ENCODE measurements at regions not wholly inside any gene's neighbourhood (a gene's known extent, or its start where the extent isn't known, plus 50 kb on each side); places are given as distances from the start of the nearest gene placed in this dataset.
A peak's percentile ranks its signal among the peaks of the same experiment; 100 is the strongest.
"Not testable (repeated sequence)": the region's sequence is repeated elsewhere in the genome, so short reads cannot be mapped to it uniquely, and the experiment has no call there.

DNA sequence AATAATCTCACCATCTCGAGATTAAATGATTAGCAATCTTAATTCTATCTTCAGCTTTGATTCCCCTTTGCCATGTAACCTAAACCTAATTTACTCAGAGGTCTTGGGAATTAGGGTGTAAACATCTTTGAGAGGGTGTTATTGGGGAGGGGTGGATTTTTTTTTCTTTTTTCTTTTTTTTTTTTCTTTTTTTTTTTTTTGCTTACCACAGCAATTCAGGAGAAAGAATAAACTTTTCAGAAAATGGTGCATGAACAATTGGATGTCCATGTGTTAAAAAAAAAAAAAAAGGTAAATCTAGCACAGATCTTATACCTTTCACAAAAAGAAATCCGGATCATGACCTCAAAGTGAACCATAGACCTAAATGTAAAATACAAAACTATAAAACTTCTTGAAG, 160.8 kb upstream of the FANCL start:
- no peak for ATAC-seq
- no peak for FAIRE-seq
- no peak overlapping the region for H3K27ac ChIP-seq
- ChIA-PET POLR2A (no interaction called here), CTCF (no interaction called here)
- WGBS (ENCODE audit: missing lambda C conversion rate): under 1% methylated on average over 2 of the region's 2 CpGs
- H3K4me2 ChIP-seq: no peak overlapping the region
- H3K4me3 ChIP-seq: no peak overlapping the region
- DNase-seq (ENCODE audit: low read depth in 1 of 2, low spot score in 1 of 2): no peak
- H3K4me1 ChIP-seq: no peaks in the 10 kb centered on the region
- TF ChIP-seq MAFK (IDR thresholded peaks at IDR 0.05; ENCODE audit: partially characterized antibody) (peak; percentile 76), SREBF2 (IDR thresholded peaks at IDR 0.05) (no peak)
- TF ChIP-seq, protein P1, sequence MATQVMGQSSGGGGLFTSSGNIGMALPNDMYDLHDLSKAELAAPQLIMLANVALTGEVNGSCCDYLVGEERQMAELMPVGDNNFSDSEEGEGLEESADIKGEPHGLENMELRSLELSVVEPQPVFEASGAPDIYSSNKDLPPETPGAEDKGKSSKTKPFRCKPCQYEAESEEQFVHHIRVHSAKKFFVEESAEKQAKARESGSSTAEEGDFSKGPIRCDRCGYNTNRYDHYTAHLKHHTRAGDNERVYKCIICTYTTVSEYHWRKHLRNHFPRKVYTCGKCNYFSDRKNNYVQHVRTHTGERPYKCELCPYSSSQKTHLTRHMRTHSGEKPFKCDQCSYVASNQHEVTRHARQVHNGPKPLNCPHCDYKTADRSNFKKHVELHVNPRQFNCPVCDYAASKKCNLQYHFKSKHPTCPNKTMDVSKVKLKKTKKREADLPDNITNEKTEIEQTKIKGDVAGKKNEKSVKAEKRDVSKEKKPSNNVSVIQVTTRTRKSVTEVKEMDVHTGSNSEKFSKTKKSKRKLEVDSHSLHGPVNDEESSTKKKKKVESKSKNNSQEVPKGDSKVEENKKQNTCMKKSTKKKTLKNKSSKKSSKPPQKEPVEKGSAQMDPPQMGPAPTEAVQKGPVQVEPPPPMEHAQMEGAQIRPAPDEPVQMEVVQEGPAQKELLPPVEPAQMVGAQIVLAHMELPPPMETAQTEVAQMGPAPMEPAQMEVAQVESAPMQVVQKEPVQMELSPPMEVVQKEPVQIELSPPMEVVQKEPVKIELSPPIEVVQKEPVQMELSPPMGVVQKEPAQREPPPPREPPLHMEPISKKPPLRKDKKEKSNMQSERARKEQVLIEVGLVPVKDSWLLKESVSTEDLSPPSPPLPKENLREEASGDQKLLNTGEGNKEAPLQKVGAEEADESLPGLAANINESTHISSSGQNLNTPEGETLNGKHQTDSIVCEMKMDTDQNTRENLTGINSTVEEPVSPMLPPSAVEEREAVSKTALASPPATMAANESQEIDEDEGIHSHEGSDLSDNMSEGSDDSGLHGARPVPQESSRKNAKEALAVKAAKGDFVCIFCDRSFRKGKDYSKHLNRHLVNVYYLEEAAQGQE (IDR thresholded peaks at IDR 0.05): no peak
- H3K9me3 ChIP-seq: no peaks in the 10 kb centered on the region

DNA sequence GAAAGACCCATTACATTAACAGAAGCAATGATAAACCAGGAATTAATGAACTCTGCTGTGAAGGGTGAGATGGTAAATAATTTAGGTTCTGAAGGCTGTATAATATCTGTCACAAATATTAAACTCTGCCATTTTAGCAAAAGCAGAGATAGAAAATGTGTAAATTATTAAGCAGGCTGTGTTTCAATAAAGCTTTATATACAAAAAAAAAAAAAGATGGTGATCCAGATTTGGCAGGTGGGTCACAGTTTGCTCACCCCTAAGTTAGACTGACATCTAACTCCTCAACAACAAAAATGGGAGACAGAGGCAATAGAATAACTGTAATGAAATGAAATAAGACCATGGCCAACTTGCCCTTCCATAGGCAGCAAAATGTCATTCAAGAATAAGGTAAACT, 157.3 kb upstream of the FANCL start:
- no peak for ATAC-seq
- ChIA-PET POLR2A (no interaction called here), CTCF (no interaction called here)
- FAIRE-seq: no peak
- Histone ChIP-seq H3K9me3 (no peaks in the 10 kb centered on the region), H3K4me1 (no peaks in the 10 kb centered on the region), H3K4me2 (no peak overlapping the region), H3K27ac (no peak overlapping the region), H3K4me3 (no peak overlapping the region)
- TF ChIP-seq HEYL (CRISPR knock-in tag; IDR thresholded peaks at IDR 0.05) (no peak), SREBF2 (IDR thresholded peaks at IDR 0.05) (no peak), ZNF302 (CRISPR knock-in tag; IDR thresholded peaks at IDR 0.05) (no peak), MAZ (IDR thresholded peaks at IDR 0.05; ENCODE audit: borderline replicate concordance, low read depth, low read length) (no peak), PHF8 (IDR thresholded peaks at IDR 0.05; ENCODE audit: borderline replicate concordance, low read depth) (no peak), FOSL2 (IDR thresholded peaks at IDR 0.05) (no peak), FOSL2 (CRISPR knock-in tag; IDR thresholded peaks at IDR 0.05) (no peak), KDM5A (IDR thresholded peaks at IDR 0.05) (no peak), GATA3 (IDR thresholded peaks at IDR 0.05; ENCODE audit: borderline replicate concordance) (no peak), ZC3H11A (IDR thresholded peaks at IDR 0.05) (no peak), CEBPB (IDR thresholded peaks at IDR 0.05) (no peak)
- TF ChIP-seq, protein P2, sequence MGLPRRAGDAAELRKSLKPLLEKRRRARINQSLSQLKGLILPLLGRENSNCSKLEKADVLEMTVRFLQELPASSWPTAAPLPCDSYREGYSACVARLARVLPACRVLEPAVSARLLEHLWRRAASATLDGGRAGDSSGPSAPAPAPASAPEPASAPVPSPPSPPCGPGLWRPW (IDR thresholded peaks at IDR 0.05): no peak
- TF ChIP-seq, protein P3, sequence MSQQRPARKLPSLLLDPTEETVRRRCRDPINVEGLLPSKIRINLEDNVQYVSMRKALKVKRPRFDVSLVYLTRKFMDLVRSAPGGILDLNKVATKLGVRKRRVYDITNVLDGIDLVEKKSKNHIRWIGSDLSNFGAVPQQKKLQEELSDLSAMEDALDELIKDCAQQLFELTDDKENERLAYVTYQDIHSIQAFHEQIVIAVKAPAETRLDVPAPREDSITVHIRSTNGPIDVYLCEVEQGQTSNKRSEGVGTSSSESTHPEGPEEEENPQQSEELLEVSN (IDR thresholded peaks at IDR 0.05; ENCODE audit: borderline replicate concordance, low read depth): no peak
- no peak for DNase-seq (ENCODE audit: low read depth in 1 of 2, low spot score in 1 of 2)

DNA sequence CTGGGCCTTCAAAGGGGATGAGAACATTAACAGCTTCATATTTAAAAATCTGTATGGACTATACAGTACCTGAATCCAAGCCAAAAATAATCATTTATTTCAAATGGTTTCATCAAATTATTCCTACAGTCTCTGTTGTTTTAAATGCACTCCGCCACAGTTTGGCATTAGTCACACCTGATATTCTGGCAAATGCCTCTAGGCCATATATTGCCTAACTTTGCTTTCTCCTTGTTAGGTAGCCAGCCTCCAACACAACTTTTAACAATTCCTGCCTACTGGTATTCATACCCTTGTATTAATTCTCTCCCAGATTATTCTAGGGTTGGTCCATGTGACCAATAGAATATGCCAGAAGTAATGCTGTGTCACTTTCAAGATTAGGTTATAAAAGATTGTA, 146.6 kb upstream of the FANCL start:
- FAIRE-seq (no peak), ATAC-seq (no peak), DNase-seq (ENCODE audit: low read depth in 1 of 2, low spot score in 1 of 2) (no peak)
- POLR2A ChIA-PET: no interaction called here
- 81% methylated on average over 1 of the region's 1 CpG for WGBS (ENCODE audit: missing lambda C conversion rate)
- TF ChIP-seq KDM5A (IDR thresholded peaks at IDR 0.05) (no peak), NR3C1 (IDR thresholded peaks at IDR 0.05) (no peak), ZC3H11A (IDR thresholded peaks at IDR 0.05) (no peak), CBX2 (IDR thresholded peaks at IDR 0.05; ENCODE audit: borderline replicate concordance, low read depth) (no peak), MAFK (IDR thresholded peaks at IDR 0.05; ENCODE audit: partially characterized antibody) (no peak), CBX8 (IDR thresholded peaks at IDR 0.05) (no peak), HDAC2 (IDR thresholded peaks at IDR 0.05) (no peak), POLR2A (IDR thresholded peaks at IDR 0.05; ENCODE audit: low read length) (no peak), CHD2 (IDR thresholded peaks at IDR 0.05; ENCODE audit: low read length, partially characterized antibody) (no peak), TP53 (CRISPR knock-in tag; IDR thresholded peaks at IDR 0.05) (no peak), RAD21 (conservative IDR thresholded peaks at IDR 0.05 in 1 of 2, IDR thresholded peaks at IDR 0.05 in 1 of 2) (no peak), FOSB (CRISPR knock-in tag; IDR thresholded peaks at IDR 0.05) (no peak)
- TF ChIP-seq, protein P4, sequence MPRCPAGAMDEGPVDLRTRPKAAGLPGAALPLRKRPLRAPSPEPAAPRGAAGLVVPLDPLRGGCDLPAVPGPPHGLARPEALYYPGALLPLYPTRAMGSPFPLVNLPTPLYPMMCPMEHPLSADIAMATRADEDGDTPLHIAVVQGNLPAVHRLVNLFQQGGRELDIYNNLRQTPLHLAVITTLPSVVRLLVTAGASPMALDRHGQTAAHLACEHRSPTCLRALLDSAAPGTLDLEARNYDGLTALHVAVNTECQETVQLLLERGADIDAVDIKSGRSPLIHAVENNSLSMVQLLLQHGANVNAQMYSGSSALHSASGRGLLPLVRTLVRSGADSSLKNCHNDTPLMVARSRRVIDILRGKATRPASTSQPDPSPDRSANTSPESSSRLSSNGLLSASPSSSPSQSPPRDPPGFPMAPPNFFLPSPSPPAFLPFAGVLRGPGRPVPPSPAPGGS (IDR thresholded peaks at IDR 0.05): no peak
- TF ChIP-seq, protein P5, sequence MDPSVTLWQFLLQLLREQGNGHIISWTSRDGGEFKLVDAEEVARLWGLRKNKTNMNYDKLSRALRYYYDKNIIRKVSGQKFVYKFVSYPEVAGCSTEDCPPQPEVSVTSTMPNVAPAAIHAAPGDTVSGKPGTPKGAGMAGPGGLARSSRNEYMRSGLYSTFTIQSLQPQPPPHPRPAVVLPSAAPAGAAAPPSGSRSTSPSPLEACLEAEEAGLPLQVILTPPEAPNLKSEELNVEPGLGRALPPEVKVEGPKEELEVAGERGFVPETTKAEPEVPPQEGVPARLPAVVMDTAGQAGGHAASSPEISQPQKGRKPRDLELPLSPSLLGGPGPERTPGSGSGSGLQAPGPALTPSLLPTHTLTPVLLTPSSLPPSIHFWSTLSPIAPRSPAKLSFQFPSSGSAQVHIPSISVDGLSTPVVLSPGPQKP (IDR thresholded peaks at IDR 0.05; ENCODE audit: low read depth, low read length): no peak
- Histone ChIP-seq H3K27ac (no peak overlapping the region), H3K4me1 (no peaks in the 10 kb centered on the region), H3K4me3 (no peak overlapping the region), H3K4me2 (no peak overlapping the region), H3K9me3 (no peaks in the 10 kb centered on the region)
- CTCF ChIA-PET: interaction anchor here (0.6 to 1.5 kb wide), 2 partner anchors 60 to 199 kb away, joined by 3 to 5 read pairs; no protein-coding TSS in a partner anchor

DNA sequence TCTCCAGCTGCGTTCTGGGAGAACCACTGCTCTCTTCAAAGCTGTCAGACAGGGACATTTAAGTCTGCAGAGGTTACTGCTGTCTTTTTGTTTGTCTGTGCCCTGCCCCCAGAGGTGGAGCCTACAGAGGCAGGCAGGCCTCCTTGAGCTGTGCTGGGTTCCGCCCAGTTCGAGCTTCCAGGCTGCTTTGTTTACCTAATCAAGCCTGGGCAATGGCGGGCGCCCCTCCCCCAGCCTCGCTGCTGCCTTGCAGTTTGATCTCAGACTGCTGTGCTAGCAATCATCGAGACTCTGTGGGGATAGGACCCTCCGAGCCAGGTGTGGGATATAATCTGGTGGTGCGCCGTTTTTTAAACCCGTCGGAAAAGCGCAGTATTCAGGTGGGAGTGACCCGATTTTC, 145.8 kb upstream of the FANCL start:
- POLR2A ChIA-PET; H3K4me3 ChIP-seq; FAIRE-seq; H3K27ac ChIP-seq; DNase-seq (ENCODE audit: low read depth in 1 of 2, low spot score in 1 of 2); CTCF ChIA-PET; H3K9me3 ChIP-seq; ATAC-seq; H3K4me1 ChIP-seq; H3K4me2 ChIP-seq: not testable (repeated sequence)
- 48% methylated on average over 13 of the region's 14 CpGs for WGBS (ENCODE audit: missing lambda C conversion rate)

Data from A549 (cell line).